HepG2 (cell line): ENCODE measurements at regions not wholly inside any gene's neighbourhood (a gene's known extent, or its start where the extent isn't known, plus 50 kb on each side); places are given as distances from the start of the nearest gene placed in this dataset.

Source experiments
- FOSL2 ChIP-seq: sonication (generic); formaldehyde crosslinking; IDR thresholded peaks from 2 replicates; pipeline ENCODE4 v1.4.0; 2020; ENCODE audit warnings: missing genetic modification reagents
- IRX3 ChIP-seq: sonication (generic); formaldehyde crosslinking; IDR thresholded peaks from 2 replicates; pipeline ENCODE4 v1.8.1; 2023; ENCODE audit warnings: mild to moderate bottlenecking, low read depth, missing genetic modification reagents, borderline replicate concordance
- PCBP2 ChIP-seq: fragments of 200-400 bp; formaldehyde crosslinking; optimal IDR thresholded peaks from 2 replicates; pipeline ENCODE3; 2018; ENCODE audit warnings: low read length, low read depth; ENCODE audit not compliant: poor library complexity, severe bottlenecking
- PRDM15 ChIP-seq: sonication (generic); formaldehyde crosslinking; IDR thresholded peaks from 2 replicates; pipeline ENCODE4 v1.4.0; 2020; ENCODE audit warnings: missing genetic modification reagents
- SRSF1 ChIP-seq: fragments of 200-400 bp; formaldehyde crosslinking; optimal IDR thresholded peaks from 2 replicates; pipeline ENCODE3; 2017; ENCODE audit warnings: mild to moderate bottlenecking, low read depth, low read length, moderate library complexity
- STAT6 ChIP-seq: sonication (generic); formaldehyde crosslinking; IDR thresholded peaks from 2 replicates; pipeline ENCODE4 v1.4.0; 2020; ENCODE audit warnings: missing genetic modification reagents, mild to moderate bottlenecking, borderline replicate concordance
- WIZ ChIP-seq: sonication (generic); formaldehyde crosslinking; IDR thresholded peaks from 2 replicates; pipeline ENCODE4 v1.5.1; 2020; ENCODE audit warnings: mild to moderate bottlenecking, missing genetic modification reagents
- ZFP36 ChIP-seq: fragments of 150-350 bp; IDR thresholded peaks from 2 replicates; pipeline ENCODE4 v1.6.1; 2018; ENCODE audit warnings: borderline replicate concordance, low read length, low read depth; ENCODE audit not compliant: partially characterized antibody
- ZNF749 ChIP-seq: sonication (generic); formaldehyde crosslinking; IDR thresholded peaks from 2 replicates; pipeline ENCODE4 v1.8.0; 2022; ENCODE audit warnings: mild to moderate bottlenecking, missing genetic modification reagents, moderate library complexity, borderline replicate concordance
- TF ChIP-seq, protein P1 (sequence below): IDR thresholded peaks from 2 replicates; pipeline ENCODE4 v1.6.1; 2016; ENCODE audit warnings: mild to moderate bottlenecking
- TF ChIP-seq, protein P2 (sequence below): sonication (generic); formaldehyde crosslinking; IDR thresholded peaks from 2 replicates; pipeline ENCODE4 v1.9.0; 2021; ENCODE audit warnings: missing genetic modification reagents, borderline replicate concordance
- TF ChIP-seq, protein P3 (sequence below): sonication (generic); formaldehyde crosslinking; IDR thresholded peaks from 2 replicates; pipeline ENCODE4 v1.8.1; 2023; ENCODE audit warnings: mild to moderate bottlenecking, inconsistent platforms, moderate library complexity, missing genetic modification reagents, borderline replicate concordance

GRCh38 chr10:9848981-9849380, 1168.7 kb upstream of the CELF2 start (continued):
- TF ChIP-seq, protein P1, sequence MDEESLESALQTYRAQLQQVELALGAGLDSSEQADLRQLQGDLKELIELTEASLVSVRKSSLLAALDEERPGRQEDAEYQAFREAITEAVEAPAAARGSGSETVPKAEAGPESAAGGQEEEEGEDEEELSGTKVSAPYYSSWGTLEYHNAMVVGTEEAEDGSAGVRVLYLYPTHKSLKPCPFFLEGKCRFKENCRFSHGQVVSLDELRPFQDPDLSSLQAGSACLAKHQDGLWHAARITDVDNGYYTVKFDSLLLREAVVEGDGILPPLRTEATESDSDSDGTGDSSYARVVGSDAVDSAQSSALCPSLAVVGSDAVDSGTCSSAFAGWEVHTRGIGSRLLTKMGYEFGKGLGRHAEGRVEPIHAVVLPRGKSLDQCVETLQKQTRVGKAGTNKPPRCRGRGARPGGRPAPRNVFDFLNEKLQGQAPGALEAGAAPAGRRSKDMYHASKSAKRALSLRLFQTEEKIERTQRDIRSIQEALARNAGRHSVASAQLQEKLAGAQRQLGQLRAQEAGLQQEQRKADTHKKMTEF (CRISPR knock-in tag) = no peak
- TF ChIP-seq ZFP36 = no peak
- TF ChIP-seq SRSF1 = no peak
- TF ChIP-seq, protein P2, sequence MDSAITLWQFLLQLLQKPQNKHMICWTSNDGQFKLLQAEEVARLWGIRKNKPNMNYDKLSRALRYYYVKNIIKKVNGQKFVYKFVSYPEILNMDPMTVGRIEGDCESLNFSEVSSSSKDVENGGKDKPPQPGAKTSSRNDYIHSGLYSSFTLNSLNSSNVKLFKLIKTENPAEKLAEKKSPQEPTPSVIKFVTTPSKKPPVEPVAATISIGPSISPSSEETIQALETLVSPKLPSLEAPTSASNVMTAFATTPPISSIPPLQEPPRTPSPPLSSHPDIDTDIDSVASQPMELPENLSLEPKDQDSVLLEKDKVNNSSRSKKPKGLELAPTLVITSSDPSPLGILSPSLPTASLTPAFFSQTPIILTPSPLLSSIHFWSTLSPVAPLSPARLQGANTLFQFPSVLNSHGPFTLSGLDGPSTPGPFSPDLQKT = no peak
- TF ChIP-seq IRX3 = no peak
- TF ChIP-seq, protein P3, sequence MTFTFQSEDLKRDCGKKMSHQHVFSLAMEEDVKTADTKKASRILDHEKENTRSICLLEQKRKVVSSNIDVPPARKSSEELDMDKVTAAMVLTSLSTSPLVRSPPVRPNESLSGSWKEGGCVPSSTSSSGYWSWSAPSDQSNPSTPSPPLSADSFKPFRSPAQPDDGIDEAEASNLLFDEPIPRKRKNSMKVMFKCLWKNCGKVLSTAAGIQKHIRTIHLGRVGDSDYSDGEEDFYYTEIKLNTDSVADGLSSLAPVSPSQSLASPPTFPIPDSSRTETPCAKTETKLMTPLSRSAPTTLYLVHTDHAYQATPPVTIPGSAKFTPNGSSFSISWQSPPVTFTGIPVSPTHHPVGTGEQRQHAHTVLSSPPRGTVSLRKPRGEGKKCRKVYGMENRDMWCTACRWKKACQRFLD (CRISPR knock-in tag) = no peak
- no peak for TF ChIP-seq PRDM15 (CRISPR knock-in tag)
- no peak for TF ChIP-seq WIZ (CRISPR knock-in tag)
- no peak for TF ChIP-seq ZNF749 (CRISPR knock-in tag)
- no peak for TF ChIP-seq STAT6 (CRISPR knock-in tag)
- TF ChIP-seq FOSL2 (CRISPR knock-in tag) = no peak
- TF ChIP-seq PCBP2 = no peak
